Uterus (tissue), 3 donors: ENCODE measurements at regions not wholly inside any gene's neighbourhood (a gene's known extent, or its start where the extent isn't known, plus 50 kb on each side); places are given as distances from the start of the nearest gene placed in this dataset.

ENCODE experiments used
- DNase-seq, 2 donors: peaks; one replicate each; pipeline ENCODE4 v3.0.0-alpha.2; 2019 to 2020
- H3K27ac ChIP-seq, 2 donors: fragments of 200-600 bp; sonication (generic); 1 replicate in 1 of 2; 2 replicates in 1 of 2; pipeline ENCODE4 v1.5.1; 2016 to 2018
- H3K27me3 ChIP-seq, 2 donors: fragments of 200-600 bp; sonication (generic); one replicate each; pipeline ENCODE4 v1.5.1; 2018 to 2019; ENCODE audit warnings: control low read depth in 1 of 2
- H3K36me3 ChIP-seq, 2 donors: fragments of 200-600 bp; sonication (generic); one replicate each; pipeline ENCODE4 v1.5.1; 2019; ENCODE audit warnings: control low read depth in 1 of 2
- H3K4me1 ChIP-seq, 2 donors: fragments of 200-600 bp; sonication (generic); one replicate each; pipeline ENCODE4 v1.5.1; 2018 to 2019; ENCODE audit warnings: control low read depth in 1 of 2
- H3K4me3 ChIP-seq, 2 donors: fragments of 200-600 bp; sonication (generic); 1 replicate in 1 of 2; 2 replicates in 1 of 2; pipeline ENCODE4 v1.5.1; 2018 to 2019; ENCODE audit warnings: mild to moderate bottlenecking in 1 of 2
- H3K9me3 ChIP-seq, 2 donors: fragments of 200-600 bp; sonication (generic); one replicate each; pipeline ENCODE4 v1.5.1; 2019; ENCODE audit warnings: control low read depth in 1 of 2
- CTCF ChIP-seq, 4 experiments: fragments of 200-600 bp in 2 of 4; fragments of 450-650 bp in 2 of 4; sonication (generic) in 2 of 4; IDR thresholded peaks; one replicate each; pipeline ENCODE4 v1.5.1; 2016 to 2019; ENCODE audit warnings: antibody characterized with exemption in 4 of 4, mild to moderate bottlenecking in 2 of 4, moderate library complexity in 1 of 4
- POLR2A ChIP-seq, 2 donors: fragments of 450-650 bp; IDR thresholded peaks; one replicate each; pipeline ENCODE4 v1.6.1; 2016; ENCODE audit warnings: antibody characterized with exemption in 2 of 2, mild to moderate bottlenecking in 1 of 2, moderate library complexity in 1 of 2
- intact Hi-C: fragments of 100-400 bp; cut with DNase I; formaldehyde crosslinking; loops from one replicate; pipeline ENCODE4 v1.15.1; 2023; ENCODE audit warnings: low total_unique reads
- donor health status: DM: yes; HTN: yes; CAD: no.

GRCh38 chr13:39108783-39109182 lies 70.5 kb downstream of the NHLRC3 start:
- no peak for DNase-seq
- Histone ChIP-seq H3K27me3 (no peaks in the 10 kb centered on the region), H3K9me3 (no peaks in the 10 kb centered on the region), H3K4me3 (no peak overlapping the region), H3K4me1 (no peaks in the 10 kb centered on the region), H3K27ac (no peak overlapping the region), H3K36me3 (no peaks in the 10 kb centered on the region)
- no peak for TF ChIP-seq POLR2A (IDR thresholded peaks at IDR 0.05)
- TF ChIP-seq CTCF (IDR thresholded peaks at IDR 0.05), result no peak
- intact Hi-C loops, result no loop called here

- no peaks in the 10 kb centered on the region for H3K4me1 ChIP-seq
- no peak for TF ChIP-seq POLR2A (IDR thresholded peaks at IDR 0.05)
- no peak for TF ChIP-seq CTCF (IDR thresholded peaks at IDR 0.05)
- DNase-seq, result no peak
- H3K9me3 ChIP-seq, result no peaks in the 10 kb centered on the region
- no peak overlapping the region for H3K27ac ChIP-seq
- no peaks in the 10 kb centered on the region for H3K36me3 ChIP-seq
- intact Hi-C loops, result no loop called here
- H3K4me3 ChIP-seq, result no peak overlapping the region
- no peaks in the 10 kb centered on the region for H3K27me3 ChIP-seq
Measured at GRCh38 chr13:39110518-39111097, 72.4 kb downstream of the NHLRC3 start.

- TF ChIP-seq CTCF (IDR thresholded peaks at IDR 0.05) (no peak), POLR2A (IDR thresholded peaks at IDR 0.05) (no peak)
- H3K27me3 ChIP-seq, result no peaks in the 10 kb centered on the region
- H3K27ac ChIP-seq, result no peak overlapping the region
- intact Hi-C loops, result no loop called here
- H3K4me3 ChIP-seq, result no peak overlapping the region
- DNase-seq, result no peak
- no peaks in the 10 kb centered on the region for H3K4me1 ChIP-seq
- no peaks in the 10 kb centered on the region for H3K36me3 ChIP-seq
- no peaks in the 10 kb centered on the region for H3K9me3 ChIP-seq
Measured at GRCh38 chr13:39111145-39111544, 72.9 kb downstream of the NHLRC3 start.

GRCh38 chr13:39119422-39119821 lies 81.2 kb downstream of the NHLRC3 start:
- Histone ChIP-seq H3K27ac (no peak overlapping the region), H3K36me3 (no peaks in the 10 kb centered on the region), H3K9me3 (no peaks in the 10 kb centered on the region), H3K27me3 (no peaks in the 10 kb centered on the region), H3K4me3 (no peak overlapping the region), H3K4me1 (no peaks in the 10 kb centered on the region)
- no peak for DNase-seq
- no peak for TF ChIP-seq POLR2A (IDR thresholded peaks at IDR 0.05)
- no peak for TF ChIP-seq CTCF (IDR thresholded peaks at IDR 0.05)
- intact Hi-C loops, result no loop called here

GRCh38 chr13:39123578-39123977 lies 85.3 kb downstream of the NHLRC3 start:
- H3K27me3 ChIP-seq, result no peaks in the 10 kb centered on the region
- H3K36me3 ChIP-seq, result no peaks in the 10 kb centered on the region
- H3K9me3 ChIP-seq, result no peaks in the 10 kb centered on the region
- intact Hi-C loops, result no loop called here
- no peak for TF ChIP-seq CTCF (IDR thresholded peaks at IDR 0.05)
- H3K27ac ChIP-seq, result no peak overlapping the region
- H3K4me1 ChIP-seq, result no peaks in the 10 kb centered on the region
- no peak overlapping the region for H3K4me3 ChIP-seq
- no peak for DNase-seq
